Loucy (cell line): ENCODE measurements at regions not wholly inside any gene's neighbourhood (a gene's known extent, or its start where the extent isn't known, plus 50 kb on each side); places are given as distances from the start of the nearest gene placed in this dataset.
"Not testable (repeated sequence)": the region's sequence is repeated elsewhere in the genome, so short reads cannot be mapped to it uniquely, and the experiment has no call there.

Source experiments
- H2AFZ ChIP-seq: fragments of 200-600 bp; sonication (generic); 2 replicates; pipeline ENCODE4 v1.6.0; 2016; ENCODE audit warnings: antibody characterized with exemption, mild to moderate bottlenecking, low read length, moderate library complexity
- H3F3A ChIP-seq: fragments of 200-600 bp; 2 replicates; pipeline ENCODE4 v1.6.0; 2016; ENCODE audit warnings: antibody characterized with exemption, low read depth, mild to moderate bottlenecking
- H3K27me3 ChIP-seq: fragments of 200-600 bp; sonication (generic); 2 replicates; pipeline ENCODE4 v1.6.1; 2014; ENCODE audit warnings: low read length, mild to moderate bottlenecking; ENCODE audit not compliant: insufficient read depth, poor library complexity, severe bottlenecking
- H3K36me3 ChIP-seq: fragments of 200-600 bp; sonication (generic); 2 replicates; pipeline ENCODE4 v1.6.1; 2016; ENCODE audit warnings: low read length; ENCODE audit not compliant: insufficient read depth
- H3K4me1 ChIP-seq: fragments of 200-600 bp; sonication (generic); 2 replicates; pipeline ENCODE4 v1.5.1; 2014; ENCODE audit warnings: low read length, mild to moderate bottlenecking; ENCODE audit not compliant: insufficient read depth, poor library complexity, severe bottlenecking
- H3K4me2 ChIP-seq: fragments of 200-600 bp; sonication (generic); 2 replicates; pipeline ENCODE4 v1.6.0; 2014; ENCODE audit warnings: antibody characterized with exemption, low read length, low read depth, mild to moderate bottlenecking; ENCODE audit not compliant: poor library complexity, severe bottlenecking
- H3K4me3 ChIP-seq: fragments of 200-600 bp; sonication (generic); 2 replicates; pipeline ENCODE4 v1.5.1; 2014; ENCODE audit warnings: low read length, mild to moderate bottlenecking, mixed read lengths; ENCODE audit not compliant: poor library complexity, severe bottlenecking
- H3K79me2 ChIP-seq: fragments of 200-600 bp; sonication (generic); 2 replicates; pipeline ENCODE4 v1.6.1; 2014; ENCODE audit warnings: low read length; ENCODE audit not compliant: insufficient read depth
- H3K9ac ChIP-seq: fragments of 200-600 bp; sonication (generic); 2 replicates; pipeline ENCODE4 v1.6.0; 2014; ENCODE audit warnings: mild to moderate bottlenecking, low read depth, low read length, moderate library complexity; ENCODE audit not compliant: poor library complexity, severe bottlenecking
- H3K9me2 ChIP-seq: fragments of 200-600 bp; sonication (generic); replicated peaks from 2 replicates; pipeline ENCODE4 v1.6.1; 2016; ENCODE audit warnings: low read depth, low read length, mixed read lengths
- H3K9me3 ChIP-seq: fragments of 200-600 bp; sonication (generic); 2 replicates; pipeline ENCODE4 v1.6.1; 2014; ENCODE audit warnings: mild to moderate bottlenecking, antibody characterized with exemption, low read length, low read depth; ENCODE audit not compliant: insufficient read depth
- H4K20me1 ChIP-seq: fragments of 200-600 bp; sonication (generic); 2 replicates; pipeline ENCODE4 v1.6.0; 2014; ENCODE audit warnings: antibody characterized with exemption, low read length, mild to moderate bottlenecking; ENCODE audit not compliant: insufficient read depth, poor library complexity, severe bottlenecking
- EZH2phosphoT487 ChIP-seq: fragments of 200-600 bp; IDR thresholded peaks from 2 replicates; pipeline ENCODE4 v1.6.1; 2018; ENCODE audit warnings: antibody characterized with exemption, mild to moderate bottlenecking, moderate library complexity, borderline replicate concordance
- TF ChIP-seq, protein P1 (sequence below): fragments of 200-600 bp; sonication (generic); conservative IDR thresholded peaks from 2 replicates; pipeline ENCODE4 v1.5.1; 2014; ENCODE audit warnings: mild to moderate bottlenecking, antibody characterized with exemption, low read length

DNA sequence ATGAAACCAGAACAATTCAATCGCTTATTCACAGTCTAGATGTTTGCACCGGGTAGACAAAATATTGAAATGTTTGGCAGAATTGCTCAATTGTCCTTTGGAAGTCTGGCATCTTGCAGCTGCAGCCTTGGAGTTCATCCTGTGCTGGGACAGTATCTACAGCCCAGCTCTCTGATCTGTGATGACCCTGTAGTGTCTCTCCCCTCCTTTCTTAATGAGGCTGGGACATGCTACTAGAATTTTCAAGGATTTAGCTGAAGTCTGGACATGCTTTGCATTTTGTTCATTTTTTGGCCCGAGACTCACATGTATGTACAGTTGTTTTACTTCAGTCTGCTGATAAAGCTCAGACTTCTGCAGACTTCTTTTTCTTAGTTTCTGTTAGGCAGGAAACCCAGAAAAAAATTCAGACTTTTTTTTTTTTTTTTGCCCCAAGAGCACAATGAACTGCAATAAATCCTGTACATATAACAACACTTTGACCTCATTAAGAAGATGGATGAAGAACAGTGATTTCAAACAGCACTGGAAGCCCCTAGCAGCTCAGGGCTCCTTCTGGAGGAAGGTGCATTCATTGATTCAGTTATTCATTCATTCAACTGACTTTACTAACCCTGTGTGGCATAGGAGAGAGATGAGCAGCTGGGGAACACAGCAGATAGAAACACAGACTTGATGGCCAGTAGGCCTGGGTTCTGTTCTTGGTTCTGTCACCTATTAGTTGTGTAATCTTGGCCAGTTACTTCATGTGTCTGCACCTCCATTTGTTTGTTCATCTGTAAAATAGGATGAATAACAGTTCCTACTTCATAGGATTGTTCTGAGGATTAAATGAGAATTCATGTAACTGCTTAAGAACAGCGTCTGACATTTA, 210.0 kb downstream of the MAP2K4 start:
- H3K4me1 ChIP-seq = no peaks in the 10 kb centered on the region
- H3K27me3 ChIP-seq = no peaks in the 10 kb centered on the region
- no peaks in the 10 kb centered on the region for H3K9me2 ChIP-seq
- TF ChIP-seq, protein P1, sequence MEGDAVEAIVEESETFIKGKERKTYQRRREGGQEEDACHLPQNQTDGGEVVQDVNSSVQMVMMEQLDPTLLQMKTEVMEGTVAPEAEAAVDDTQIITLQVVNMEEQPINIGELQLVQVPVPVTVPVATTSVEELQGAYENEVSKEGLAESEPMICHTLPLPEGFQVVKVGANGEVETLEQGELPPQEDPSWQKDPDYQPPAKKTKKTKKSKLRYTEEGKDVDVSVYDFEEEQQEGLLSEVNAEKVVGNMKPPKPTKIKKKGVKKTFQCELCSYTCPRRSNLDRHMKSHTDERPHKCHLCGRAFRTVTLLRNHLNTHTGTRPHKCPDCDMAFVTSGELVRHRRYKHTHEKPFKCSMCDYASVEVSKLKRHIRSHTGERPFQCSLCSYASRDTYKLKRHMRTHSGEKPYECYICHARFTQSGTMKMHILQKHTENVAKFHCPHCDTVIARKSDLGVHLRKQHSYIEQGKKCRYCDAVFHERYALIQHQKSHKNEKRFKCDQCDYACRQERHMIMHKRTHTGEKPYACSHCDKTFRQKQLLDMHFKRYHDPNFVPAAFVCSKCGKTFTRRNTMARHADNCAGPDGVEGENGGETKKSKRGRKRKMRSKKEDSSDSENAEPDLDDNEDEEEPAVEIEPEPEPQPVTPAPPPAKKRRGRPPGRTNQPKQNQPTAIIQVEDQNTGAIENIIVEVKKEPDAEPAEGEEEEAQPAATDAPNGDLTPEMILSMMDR = no peak
- TF ChIP-seq EZH2phosphoT487 = no peak
- H2AFZ ChIP-seq = no peak overlapping the region
- H3K4me3 ChIP-seq = no peak overlapping the region
- no peaks in the 10 kb centered on the region for H3K79me2 ChIP-seq
- peaks cover 11% of the 10 kb centered on the region; the same call in 1 of the 2 replicates for H3K9me3 ChIP-seq
- H3K36me3 ChIP-seq = no peaks in the 10 kb centered on the region
- no peaks in the 10 kb centered on the region for H3F3A ChIP-seq
- no peak overlapping the region for H3K4me2 ChIP-seq
- H4K20me1 ChIP-seq = no peaks in the 10 kb centered on the region
- no peak overlapping the region for H3K9ac ChIP-seq

DNA sequence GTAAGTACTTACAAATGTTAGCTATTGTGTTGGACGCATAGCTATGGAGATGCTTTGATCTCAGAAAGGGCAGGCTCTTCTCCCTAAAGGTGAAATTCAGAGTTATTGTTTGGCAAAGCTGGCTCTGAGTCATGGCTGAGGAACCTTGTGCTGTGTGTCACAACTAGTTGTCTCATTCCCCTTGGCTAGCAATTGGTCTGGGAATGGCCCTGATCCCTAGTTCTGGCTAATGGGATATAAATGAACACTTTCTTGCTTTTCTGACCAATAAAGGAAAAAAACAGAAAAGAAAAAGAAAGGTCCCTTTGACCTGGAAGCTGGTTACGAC, 210.6 kb downstream of the MAP2K4 start:
- Histone ChIP-seq H3K4me3 (no peak overlapping the region), H3K27me3 (no peaks in the 10 kb centered on the region), H3K9me3 (peaks cover 11% of the 10 kb centered on the region; the same call in 1 of the 2 replicates), H4K20me1 (no peaks in the 10 kb centered on the region), H3K4me1 (no peaks in the 10 kb centered on the region), H3K9ac (no peak overlapping the region), H3F3A (no peaks in the 10 kb centered on the region), H3K36me3 (no peaks in the 10 kb centered on the region), H3K9me2 (no peaks in the 10 kb centered on the region), H3K79me2 (no peaks in the 10 kb centered on the region), H2AFZ (no peak overlapping the region), H3K4me2 (no peak overlapping the region)
- TF ChIP-seq EZH2phosphoT487 = no peak
- TF ChIP-seq, protein P1 = no peak

DNA sequence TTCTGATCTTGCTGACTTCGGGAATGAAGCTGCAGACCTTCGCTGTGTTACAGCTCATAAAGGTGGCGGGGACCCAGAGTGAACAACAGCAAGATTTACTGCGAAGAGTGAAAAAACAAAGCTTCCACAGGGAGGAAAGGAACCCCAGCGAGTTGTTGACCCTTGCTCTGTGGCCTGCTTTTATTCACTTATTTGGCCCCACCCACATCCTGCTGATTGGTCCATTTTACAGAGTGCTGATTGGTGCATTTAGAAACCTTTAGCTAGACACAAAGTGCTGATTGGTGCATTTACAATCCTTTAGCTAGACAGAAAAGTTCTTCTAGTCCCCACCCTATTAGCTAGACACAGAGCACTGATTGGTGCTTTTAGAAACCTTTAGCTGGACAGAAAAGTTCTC, 218.3 kb downstream of the MAP2K4 start:
- not testable (repeated sequence) for H3K4me1 ChIP-seq, H3K9ac ChIP-seq, H3K4me2 ChIP-seq, H3K4me3 ChIP-seq, H4K20me1 ChIP-seq, H3K9me3 ChIP-seq, H3K79me2 ChIP-seq, H3K27me3 ChIP-seq, H3F3A ChIP-seq, H3K9me2 ChIP-seq, H2AFZ ChIP-seq, H3K36me3 ChIP-seq
